GM23248 (cell line): ENCODE measurements at regions not wholly inside any gene's neighbourhood (a gene's known extent, or its start where the extent isn't known, plus 50 kb on each side); places are given as distances from the start of the nearest gene placed in this dataset.
"Not testable (repeated sequence)": the region's sequence is repeated elsewhere in the genome, so short reads cannot be mapped to it uniquely, and the experiment has no call there.

Experiments used
- DNase-seq: peaks from one replicate; pipeline ENCODE4 v3.0.0-alpha.2; 2015
- H2AFZ ChIP-seq: fragments of 200-600 bp; sonication (generic); 2 replicates; pipeline ENCODE4 v1.6.1; 2016; ENCODE audit warnings: antibody characterized with exemption
- H3F3A ChIP-seq: fragments of 200-600 bp; sonication (generic); 2 replicates; pipeline ENCODE4 v1.6.1; 2016; ENCODE audit warnings: mild to moderate bottlenecking, antibody characterized with exemption, mixed run types; ENCODE audit not compliant: insufficient read depth
- H3K27ac ChIP-seq: fragments of 200-600 bp; sonication (generic); 2 replicates; pipeline ENCODE4 v1.5.1; 2016; ENCODE audit warnings: mild to moderate bottlenecking
- H3K27me3 ChIP-seq: fragments of 200-600 bp; sonication (generic); replicated peaks from 2 replicates; pipeline ENCODE4 v1.6.1; 2016; ENCODE audit warnings: mild to moderate bottlenecking; ENCODE audit not compliant: insufficient read depth
- H3K36me3 ChIP-seq: fragments of 200-600 bp; sonication (generic); 2 replicates; pipeline ENCODE4 v1.6.1; 2016; ENCODE audit warnings: low read depth, mild to moderate bottlenecking
- H3K4me1 ChIP-seq: fragments of 200-600 bp; sonication (generic); 2 replicates; pipeline ENCODE4 v1.6.1; 2016; ENCODE audit warnings: mild to moderate bottlenecking; ENCODE audit not compliant: insufficient read depth
- H3K4me2 ChIP-seq: fragments of 200-600 bp; sonication (generic); one replicate; pipeline ENCODE4 v1.6.1; 2016; ENCODE audit warnings: mild to moderate bottlenecking; ENCODE audit not compliant: unreplicated experiment
- H3K4me3 ChIP-seq: fragments of 200-600 bp; sonication (generic); 2 replicates; pipeline ENCODE4 v1.5.1; 2016; ENCODE audit warnings: mild to moderate bottlenecking
- H3K79me2 ChIP-seq: fragments of 200-600 bp; sonication (generic); 2 replicates; pipeline ENCODE4 v1.6.1; 2016; ENCODE audit warnings: mild to moderate bottlenecking; ENCODE audit not compliant: insufficient read depth
- H3K9ac ChIP-seq: fragments of 200-600 bp; sonication (generic); 2 replicates; pipeline ENCODE4 v1.6.1; 2016; ENCODE audit warnings: mild to moderate bottlenecking
- H3K9me2 ChIP-seq: fragments of 200-600 bp; sonication (generic); 2 replicates; pipeline ENCODE4 v1.6.1; 2016; ENCODE audit warnings: mixed run types, mild to moderate bottlenecking, moderate library complexity; ENCODE audit not compliant: insufficient read depth
- H3K9me3 ChIP-seq: fragments of 200-600 bp; sonication (generic); one replicate; pipeline ENCODE4 v1.6.1; 2017; ENCODE audit warnings: low read depth
- H4K20me1 ChIP-seq: fragments of 200-600 bp; sonication (generic); 2 replicates; pipeline ENCODE4 v1.6.0; 2016; ENCODE audit not compliant: insufficient read depth
- EZH2 ChIP-seq: fragments of 200-600 bp; sonication (generic); IDR thresholded peaks from 2 replicates; pipeline ENCODE4 v1.6.1; 2018; ENCODE audit warnings: antibody characterized with exemption, mild to moderate bottlenecking; ENCODE audit not compliant: insufficient read depth, poor library complexity, severe bottlenecking
- EZH2phosphoT487 ChIP-seq: fragments of 200-600 bp; sonication (generic); IDR thresholded peaks from 2 replicates; pipeline ENCODE4 v1.6.1; 2018; ENCODE audit warnings: antibody characterized with exemption, moderate library complexity, mild to moderate bottlenecking, low read depth; ENCODE audit not compliant: insufficient read depth
- WGBS, 2 experiments: methylation state at CpG; one replicate each; pipeline ENCODE4 v1.1.6; 2015 to 2017; ENCODE audit warnings: low lambda C conversion rate in 2 of 2, low coverage in 1 of 2; ENCODE audit errors: missing lambda C conversion rate in 2 of 2; 5-methylcytosine and 5-hydroxymethylcytosine counted together
- in situ Hi-C: fragments of 300-500 bp; cut with MboI; formaldehyde crosslinking; loops from 2 replicates; pipeline ENCODE4 v1.15.0; 2020

GRCh38 chr1:90246069-90246468, 251.2 kb downstream of the ZNF326 start:
- Histone ChIP-seq H3K4me3 (no peak overlapping the region), H3K9ac (no peak overlapping the region), H2AFZ (no peak overlapping the region), H3K9me3 (no peaks in the 10 kb centered on the region), H3K4me1 (no peaks in the 10 kb centered on the region), H3K36me3 (no peaks in the 10 kb centered on the region), H3K4me2 (no peak overlapping the region), H4K20me1 (no peaks in the 10 kb centered on the region), H3K27ac (no peak overlapping the region), H3K27me3 (no peaks in the 10 kb centered on the region), H3F3A (no peaks in the 10 kb centered on the region), H3K79me2 (no peaks in the 10 kb centered on the region), H3K9me2 (no peaks in the 10 kb centered on the region)
- no peak for DNase-seq
- WGBS, 2 experiments = 31% methylated on average over 2 of the region's 2 CpGs
- TF ChIP-seq EZH2 (no peak), EZH2phosphoT487 (no peak)
- in situ Hi-C loops = no loop called here

GRCh38 chr1:90236493-90236892, 241.6 kb downstream of the ZNF326 start:
- Histone ChIP-seq H3K4me3 (no peak overlapping the region), H3K4me1 (no peaks in the 10 kb centered on the region), H3K36me3 (no peaks in the 10 kb centered on the region), H3F3A (no peaks in the 10 kb centered on the region), H2AFZ (no peak overlapping the region), H3K27me3 (no peaks in the 10 kb centered on the region), H3K9ac (no peak overlapping the region), H3K9me2 (no peaks in the 10 kb centered on the region), H3K79me2 (no peaks in the 10 kb centered on the region), H3K4me2 (no peak overlapping the region), H4K20me1 (no peaks in the 10 kb centered on the region), H3K27ac (no peak overlapping the region), H3K9me3 (no peaks in the 10 kb centered on the region)
- no peak for DNase-seq
- in situ Hi-C loops = no loop called here
- WGBS, 2 experiments = 36 to 42% methylated on average over 6 of the region's 6 CpGs
- TF ChIP-seq EZH2 = no peak
- TF ChIP-seq EZH2phosphoT487 = no peak

GRCh38 chr1:90223401-90223800, 228.5 kb downstream of the ZNF326 start:
- H3K27me3 ChIP-seq = no peaks in the 10 kb centered on the region
- H3K9me2 ChIP-seq = no peaks in the 10 kb centered on the region
- no peak overlapping the region for H3K9ac ChIP-seq
- no peaks in the 10 kb centered on the region for H4K20me1 ChIP-seq
- H3K9me3 ChIP-seq = no peaks in the 10 kb centered on the region
- H3K79me2 ChIP-seq = no peaks in the 10 kb centered on the region
- no peak for TF ChIP-seq EZH2phosphoT487
- no peak for TF ChIP-seq EZH2
- H3F3A ChIP-seq = no peaks in the 10 kb centered on the region
- H3K4me1 ChIP-seq = no peaks in the 10 kb centered on the region
- H3K4me3 ChIP-seq = no peak overlapping the region
- in situ Hi-C loops = no loop called here
- H3K36me3 ChIP-seq = no peaks in the 10 kb centered on the region
- no peak overlapping the region for H2AFZ ChIP-seq
- no peak for DNase-seq
- H3K27ac ChIP-seq = no peak overlapping the region
- H3K4me2 ChIP-seq = no peak overlapping the region

- Histone ChIP-seq H3K27me3 (no peaks in the 10 kb centered on the region), H2AFZ (no peak overlapping the region), H3K4me2 (no peak overlapping the region), H3K9me2 (no peaks in the 10 kb centered on the region), H3K27ac (no peak overlapping the region), H3K9ac (no peak overlapping the region), H4K20me1 (no peaks in the 10 kb centered on the region), H3K9me3 (no peaks in the 10 kb centered on the region), H3K79me2 (no peaks in the 10 kb centered on the region), H3K4me3 (no peak overlapping the region), H3K4me1 (no peaks in the 10 kb centered on the region), H3F3A (no peaks in the 10 kb centered on the region), H3K36me3 (no peaks in the 10 kb centered on the region)
- no peak for DNase-seq
- 32 to 33% methylated on average over 5 of the region's 5 CpGs for whole genome bisulfite sequencing, 2 experiments
- TF ChIP-seq EZH2 = no peak
- no peak for TF ChIP-seq EZH2phosphoT487
- in situ Hi-C loops = no loop called here
Observed at GRCh38 chr1:90220941-90221693, 226.2 kb downstream of the ZNF326 start.

- Histone ChIP-seq H3K27ac (no peak overlapping the region), H3K79me2 (no peaks in the 10 kb centered on the region), H3K4me1 (no peaks in the 10 kb centered on the region), H4K20me1 (no peaks in the 10 kb centered on the region), H3K9me2 (no peaks in the 10 kb centered on the region), H3K4me3 (no peak overlapping the region), H3K4me2 (no peak overlapping the region), H3K36me3 (no peaks in the 10 kb centered on the region), H3K9ac (no peak overlapping the region), H3F3A (no peaks in the 10 kb centered on the region), H3K9me3 (no peaks in the 10 kb centered on the region), H3K27me3 (no peaks in the 10 kb centered on the region), H2AFZ (no peak overlapping the region)
- 8 to 9% methylated on average over 3 of the region's 3 CpGs for whole genome bisulfite sequencing, 2 experiments
- DNase-seq = no peak
- in situ Hi-C loops = no loop called here
- TF ChIP-seq EZH2 = no peak
- no peak for TF ChIP-seq EZH2phosphoT487
Observed at GRCh38 chr1:90220496-90220895, 225.6 kb downstream of the ZNF326 start.

- H3K79me2 ChIP-seq, DNase-seq, H3K9ac ChIP-seq, H3K36me3 ChIP-seq, H3F3A ChIP-seq, H3K4me3 ChIP-seq, H3K4me2 ChIP-seq, H3K27ac ChIP-seq, H3K4me1 ChIP-seq, H4K20me1 ChIP-seq, H3K27me3 ChIP-seq, in situ Hi-C loops, H3K9me2 ChIP-seq, H2AFZ ChIP-seq, H3K9me3 ChIP-seq: not testable (repeated sequence)
- 54 to 66% methylated on average over 21 to 27 of the region's 27 CpGs for WGBS, 2 experiments
Observed at GRCh38 chr1:90219166-90219871, 224.4 kb downstream of the ZNF326 start.
